ENCODE measurements at regions not wholly inside any gene's neighbourhood (a gene's known extent, or its start where the extent isn't known, plus 50 kb on each side); places are given as distances from the start of the nearest gene placed in this dataset.

GRCh38 chr4:27616166-27616565 lies 755.5 kb downstream of the STIM2 start:
- TF ChIP-seq, protein P1, sequence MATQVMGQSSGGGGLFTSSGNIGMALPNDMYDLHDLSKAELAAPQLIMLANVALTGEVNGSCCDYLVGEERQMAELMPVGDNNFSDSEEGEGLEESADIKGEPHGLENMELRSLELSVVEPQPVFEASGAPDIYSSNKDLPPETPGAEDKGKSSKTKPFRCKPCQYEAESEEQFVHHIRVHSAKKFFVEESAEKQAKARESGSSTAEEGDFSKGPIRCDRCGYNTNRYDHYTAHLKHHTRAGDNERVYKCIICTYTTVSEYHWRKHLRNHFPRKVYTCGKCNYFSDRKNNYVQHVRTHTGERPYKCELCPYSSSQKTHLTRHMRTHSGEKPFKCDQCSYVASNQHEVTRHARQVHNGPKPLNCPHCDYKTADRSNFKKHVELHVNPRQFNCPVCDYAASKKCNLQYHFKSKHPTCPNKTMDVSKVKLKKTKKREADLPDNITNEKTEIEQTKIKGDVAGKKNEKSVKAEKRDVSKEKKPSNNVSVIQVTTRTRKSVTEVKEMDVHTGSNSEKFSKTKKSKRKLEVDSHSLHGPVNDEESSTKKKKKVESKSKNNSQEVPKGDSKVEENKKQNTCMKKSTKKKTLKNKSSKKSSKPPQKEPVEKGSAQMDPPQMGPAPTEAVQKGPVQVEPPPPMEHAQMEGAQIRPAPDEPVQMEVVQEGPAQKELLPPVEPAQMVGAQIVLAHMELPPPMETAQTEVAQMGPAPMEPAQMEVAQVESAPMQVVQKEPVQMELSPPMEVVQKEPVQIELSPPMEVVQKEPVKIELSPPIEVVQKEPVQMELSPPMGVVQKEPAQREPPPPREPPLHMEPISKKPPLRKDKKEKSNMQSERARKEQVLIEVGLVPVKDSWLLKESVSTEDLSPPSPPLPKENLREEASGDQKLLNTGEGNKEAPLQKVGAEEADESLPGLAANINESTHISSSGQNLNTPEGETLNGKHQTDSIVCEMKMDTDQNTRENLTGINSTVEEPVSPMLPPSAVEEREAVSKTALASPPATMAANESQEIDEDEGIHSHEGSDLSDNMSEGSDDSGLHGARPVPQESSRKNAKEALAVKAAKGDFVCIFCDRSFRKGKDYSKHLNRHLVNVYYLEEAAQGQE (IDR thresholded peaks at IDR 0.05; ENCODE audit: low read depth, low read length) = no peak
- TF ChIP-seq, protein P2, sequence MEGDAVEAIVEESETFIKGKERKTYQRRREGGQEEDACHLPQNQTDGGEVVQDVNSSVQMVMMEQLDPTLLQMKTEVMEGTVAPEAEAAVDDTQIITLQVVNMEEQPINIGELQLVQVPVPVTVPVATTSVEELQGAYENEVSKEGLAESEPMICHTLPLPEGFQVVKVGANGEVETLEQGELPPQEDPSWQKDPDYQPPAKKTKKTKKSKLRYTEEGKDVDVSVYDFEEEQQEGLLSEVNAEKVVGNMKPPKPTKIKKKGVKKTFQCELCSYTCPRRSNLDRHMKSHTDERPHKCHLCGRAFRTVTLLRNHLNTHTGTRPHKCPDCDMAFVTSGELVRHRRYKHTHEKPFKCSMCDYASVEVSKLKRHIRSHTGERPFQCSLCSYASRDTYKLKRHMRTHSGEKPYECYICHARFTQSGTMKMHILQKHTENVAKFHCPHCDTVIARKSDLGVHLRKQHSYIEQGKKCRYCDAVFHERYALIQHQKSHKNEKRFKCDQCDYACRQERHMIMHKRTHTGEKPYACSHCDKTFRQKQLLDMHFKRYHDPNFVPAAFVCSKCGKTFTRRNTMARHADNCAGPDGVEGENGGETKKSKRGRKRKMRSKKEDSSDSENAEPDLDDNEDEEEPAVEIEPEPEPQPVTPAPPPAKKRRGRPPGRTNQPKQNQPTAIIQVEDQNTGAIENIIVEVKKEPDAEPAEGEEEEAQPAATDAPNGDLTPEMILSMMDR (IDR thresholded peaks at IDR 0.05) = no peak
- TF ChIP-seq YY1 (IDR thresholded peaks at IDR 0.05; ENCODE audit: low read depth) (no peak), POLR2AphosphoS5 (IDR thresholded peaks at IDR 0.05; ENCODE audit: low read depth, low read length) (no peak), RAD21 (IDR thresholded peaks at IDR 0.05; ENCODE audit: low read length) (no peak), RCOR1 (IDR thresholded peaks at IDR 0.05; ENCODE audit: low read length) (no peak), EP300 (IDR thresholded peaks at IDR 0.05; ENCODE audit: borderline replicate concordance in 1 of 2, low read depth in 1 of 2, low read length in 1 of 2) (no peak), SMC3 (IDR thresholded peaks at IDR 0.05; ENCODE audit: low read depth, low read length) (no peak), USF2 (IDR thresholded peaks at IDR 0.05; ENCODE audit: borderline replicate concordance, low read depth, low read length) (no peak), RFX5 (IDR thresholded peaks at IDR 0.05; ENCODE audit: low read length) (no peak)

All from SK-N-SH (cell line).